GM23338 (cell line): ENCODE measurements at regions not wholly inside any gene's neighbourhood (a gene's known extent, or its start where the extent isn't known, plus 50 kb on each side); places are given as distances from the start of the nearest gene placed in this dataset.

Experiments used
- ATAC-seq: fragments of 200-7000 bp; cut with Tn5 transposase; 3 replicates; pipeline ENCODE4 v1.9.1; 2020
- DNase-seq: peaks from one replicate; pipeline ENCODE4 v3.0.0-alpha.2; 2015; ENCODE audit warnings: low spot score
- H2AFZ ChIP-seq: fragments of 200-600 bp; sonication (generic); 2 replicates; pipeline ENCODE4 v1.8.0; 2016; ENCODE audit warnings: antibody characterized with exemption, mild to moderate bottlenecking, moderate library complexity
- H3F3A ChIP-seq: fragments of 200-600 bp; sonication (generic); replicated peaks from 2 replicates; pipeline ENCODE4 v1.8.0; 2017; ENCODE audit warnings: antibody characterized with exemption, mixed run types, low read depth
- H3K27ac ChIP-seq: fragments of 200-600 bp; sonication (generic); 2 replicates; pipeline ENCODE4 v1.6.1; 2016; ENCODE audit warnings: low read depth
- H3K27me3 ChIP-seq: fragments of 200-600 bp; sonication (generic); 2 replicates; pipeline ENCODE4 v1.8.0; 2016; ENCODE audit warnings: mild to moderate bottlenecking, mixed run types, moderate library complexity; ENCODE audit not compliant: insufficient read depth
- H3K36me3 ChIP-seq: fragments of 200-600 bp; sonication (generic); 2 replicates; pipeline ENCODE4 v1.8.0; 2016; ENCODE audit warnings: mild to moderate bottlenecking; ENCODE audit not compliant: insufficient read depth
- H3K4me1 ChIP-seq: fragments of 200-600 bp; sonication (generic); 2 replicates; pipeline ENCODE4 v1.8.0; 2016; ENCODE audit warnings: mild to moderate bottlenecking, moderate library complexity; ENCODE audit not compliant: insufficient read depth
- H3K4me2 ChIP-seq: fragments of 200-600 bp; sonication (generic); 2 replicates; pipeline ENCODE4 v1.7.1; 2017; ENCODE audit warnings: mixed run types
- H3K4me3 ChIP-seq: fragments of 200-600 bp; sonication (generic); 2 replicates; pipeline ENCODE4 v1.6.1; 2016; ENCODE audit warnings: mixed run types
- H3K79me2 ChIP-seq: fragments of 200-600 bp; sonication (generic); replicated peaks from 2 replicates; pipeline ENCODE4 v1.8.0; 2017; ENCODE audit warnings: mild to moderate bottlenecking; ENCODE audit not compliant: insufficient read depth
- H3K9me2 ChIP-seq: fragments of 200-600 bp; sonication (generic); 2 replicates; pipeline ENCODE4 v1.8.0; 2017; ENCODE audit not compliant: insufficient read depth
- H4K20me1 ChIP-seq: fragments of 200-600 bp; sonication (generic); replicated peaks from 2 replicates; pipeline ENCODE4 v1.8.0; 2017; ENCODE audit warnings: mild to moderate bottlenecking; ENCODE audit not compliant: insufficient read depth
- H3K27ac Mint-ChIP-seq: 2 replicates; pipeline ENCODE4 v1.8.0; 2020; ENCODE audit warnings: inconsistent platforms, mild to moderate bottlenecking, moderate library complexity, mixed read lengths
- H3K27me3 Mint-ChIP-seq: 3 replicates; pipeline ENCODE4 v1.8.0; 2022; ENCODE audit warnings: low read depth, mild to moderate bottlenecking, moderate library complexity, mixed read lengths, inconsistent platforms; ENCODE audit not compliant: insufficient read depth, poor library complexity
- H3K36me3 Mint-ChIP-seq: 3 replicates; pipeline ENCODE4 v1.8.0; 2021; ENCODE audit warnings: low read depth, mild to moderate bottlenecking, inconsistent platforms, moderate library complexity, mixed read lengths
- H3K4me1 Mint-ChIP-seq: 3 replicates; pipeline ENCODE4 v1.8.0; 2020; ENCODE audit warnings: mild to moderate bottlenecking, inconsistent platforms, mixed read lengths
- H3K4me3 Mint-ChIP-seq: 3 replicates; pipeline ENCODE4 v1.8.0; 2021; ENCODE audit warnings: moderate library complexity, mild to moderate bottlenecking, inconsistent platforms, mixed read lengths
- H3K9me3 Mint-ChIP-seq: 3 replicates; pipeline ENCODE4 v1.8.0; 2020; ENCODE audit warnings: moderate library complexity, mild to moderate bottlenecking, inconsistent platforms, mixed read lengths
- EZH2 ChIP-seq: fragments of 200-600 bp; sonication (generic); IDR thresholded peaks from one replicate; pipeline ENCODE4 v1.8.0; 2017; ENCODE audit warnings: antibody characterized with exemption, mild to moderate bottlenecking, low read depth; ENCODE audit not compliant: unreplicated experiment
- EZH2phosphoT487 ChIP-seq: fragments of 200-600 bp; sonication (generic); IDR thresholded peaks from one replicate; pipeline ENCODE4 v1.8.1; 2018; ENCODE audit warnings: antibody characterized with exemption; ENCODE audit not compliant: unreplicated experiment
- JUNB ChIP-seq: IDR thresholded peaks from one replicate; pipeline ENCODE4 v1.6.1; 2016; ENCODE audit warnings: antibody characterized with exemption; ENCODE audit not compliant: unreplicated experiment
- NANOG ChIP-seq: IDR thresholded peaks from 2 replicates; pipeline ENCODE4 v1.6.1; 2016; ENCODE audit warnings: antibody characterized with exemption, borderline replicate concordance
- ZNF114 ChIP-seq: fragments of 250-450 bp; sonication (Bioruptor Pico); IDR thresholded peaks from 2 replicates; pipeline ENCODE4 v1.5.0; 2020; ENCODE audit warnings: mild to moderate bottlenecking, moderate library complexity
- TF ChIP-seq, protein P1 (sequence below), 2 experiments: fragments of 200-600 bp in 1 of 2; sonication (generic) in 1 of 2; conservative IDR thresholded peaks; 2 replicates each; pipeline versions ENCODE4 v1.5.1 to v1.6.1; 2016 to 2017; ENCODE audit warnings: antibody characterized with exemption in 2 of 2, low read depth in 2 of 2, mild to moderate bottlenecking in 2 of 2, moderate library complexity in 1 of 2
- TF ChIP-seq, protein P2 (sequence below): IDR thresholded peaks from one replicate; pipeline ENCODE4 v1.6.1; 2018; ENCODE audit warnings: antibody characterized with exemption; ENCODE audit not compliant: unreplicated experiment
- TF ChIP-seq, protein P3 (sequence below): IDR thresholded peaks from 2 replicates; pipeline ENCODE4 v1.6.1; 2016; ENCODE audit warnings: antibody characterized with exemption

DNA sequence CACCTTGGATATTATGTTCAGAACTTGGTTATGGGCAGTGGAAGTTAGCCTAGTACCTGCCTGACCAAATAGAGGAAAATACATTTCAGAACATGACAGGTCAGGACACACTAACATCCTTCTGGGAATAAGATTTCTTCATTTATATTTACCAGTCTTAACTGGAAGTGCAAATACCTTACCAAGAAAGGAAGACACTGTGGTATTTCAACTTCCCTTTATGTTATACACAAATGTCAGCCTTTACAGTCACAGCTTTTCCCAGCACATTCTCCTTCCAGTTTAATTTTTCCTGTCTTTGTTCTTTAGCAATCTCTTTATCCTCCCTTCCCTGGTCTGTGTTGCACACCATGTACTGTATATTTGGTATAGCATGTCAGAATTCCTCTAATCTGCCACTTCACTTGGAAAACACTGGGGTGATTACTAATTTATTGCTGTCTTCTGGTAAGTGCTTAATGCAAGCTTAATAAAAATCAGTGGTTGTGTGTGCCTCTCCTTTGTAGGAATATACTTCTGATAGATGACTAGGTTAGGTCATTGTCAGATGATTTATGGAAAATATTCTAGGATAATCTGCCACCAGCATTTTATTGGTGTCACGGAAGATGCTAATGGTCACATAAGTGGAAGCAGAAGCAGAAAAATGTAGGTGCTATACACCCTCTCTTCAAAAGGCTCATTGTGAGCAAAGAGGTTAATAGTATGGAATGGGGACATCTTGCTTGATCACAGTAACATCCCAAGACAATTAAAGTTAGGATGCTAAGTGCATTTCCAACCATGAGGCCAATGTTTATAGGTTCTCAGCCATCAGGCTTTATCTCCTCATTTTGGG, 124.3 kb upstream of the STARD13 start:
- Mint-ChIP-seq H3K9me3 (no peaks in the 10 kb centered on the region), H3K27ac (no peak overlapping the region), H3K4me3 (no peak overlapping the region), H3K36me3 (no peaks in the 10 kb centered on the region), H3K4me1 (peaks cover 12% of the 10 kb centered on the region), H3K27me3 (no peaks in the 10 kb centered on the region)
- TF ChIP-seq, protein P1, sequence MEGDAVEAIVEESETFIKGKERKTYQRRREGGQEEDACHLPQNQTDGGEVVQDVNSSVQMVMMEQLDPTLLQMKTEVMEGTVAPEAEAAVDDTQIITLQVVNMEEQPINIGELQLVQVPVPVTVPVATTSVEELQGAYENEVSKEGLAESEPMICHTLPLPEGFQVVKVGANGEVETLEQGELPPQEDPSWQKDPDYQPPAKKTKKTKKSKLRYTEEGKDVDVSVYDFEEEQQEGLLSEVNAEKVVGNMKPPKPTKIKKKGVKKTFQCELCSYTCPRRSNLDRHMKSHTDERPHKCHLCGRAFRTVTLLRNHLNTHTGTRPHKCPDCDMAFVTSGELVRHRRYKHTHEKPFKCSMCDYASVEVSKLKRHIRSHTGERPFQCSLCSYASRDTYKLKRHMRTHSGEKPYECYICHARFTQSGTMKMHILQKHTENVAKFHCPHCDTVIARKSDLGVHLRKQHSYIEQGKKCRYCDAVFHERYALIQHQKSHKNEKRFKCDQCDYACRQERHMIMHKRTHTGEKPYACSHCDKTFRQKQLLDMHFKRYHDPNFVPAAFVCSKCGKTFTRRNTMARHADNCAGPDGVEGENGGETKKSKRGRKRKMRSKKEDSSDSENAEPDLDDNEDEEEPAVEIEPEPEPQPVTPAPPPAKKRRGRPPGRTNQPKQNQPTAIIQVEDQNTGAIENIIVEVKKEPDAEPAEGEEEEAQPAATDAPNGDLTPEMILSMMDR (conservative IDR thresholded peaks at IDR 0.05; ENCODE audit: low read depth in 2 of 2) = no peak
- TF ChIP-seq, protein P2, sequence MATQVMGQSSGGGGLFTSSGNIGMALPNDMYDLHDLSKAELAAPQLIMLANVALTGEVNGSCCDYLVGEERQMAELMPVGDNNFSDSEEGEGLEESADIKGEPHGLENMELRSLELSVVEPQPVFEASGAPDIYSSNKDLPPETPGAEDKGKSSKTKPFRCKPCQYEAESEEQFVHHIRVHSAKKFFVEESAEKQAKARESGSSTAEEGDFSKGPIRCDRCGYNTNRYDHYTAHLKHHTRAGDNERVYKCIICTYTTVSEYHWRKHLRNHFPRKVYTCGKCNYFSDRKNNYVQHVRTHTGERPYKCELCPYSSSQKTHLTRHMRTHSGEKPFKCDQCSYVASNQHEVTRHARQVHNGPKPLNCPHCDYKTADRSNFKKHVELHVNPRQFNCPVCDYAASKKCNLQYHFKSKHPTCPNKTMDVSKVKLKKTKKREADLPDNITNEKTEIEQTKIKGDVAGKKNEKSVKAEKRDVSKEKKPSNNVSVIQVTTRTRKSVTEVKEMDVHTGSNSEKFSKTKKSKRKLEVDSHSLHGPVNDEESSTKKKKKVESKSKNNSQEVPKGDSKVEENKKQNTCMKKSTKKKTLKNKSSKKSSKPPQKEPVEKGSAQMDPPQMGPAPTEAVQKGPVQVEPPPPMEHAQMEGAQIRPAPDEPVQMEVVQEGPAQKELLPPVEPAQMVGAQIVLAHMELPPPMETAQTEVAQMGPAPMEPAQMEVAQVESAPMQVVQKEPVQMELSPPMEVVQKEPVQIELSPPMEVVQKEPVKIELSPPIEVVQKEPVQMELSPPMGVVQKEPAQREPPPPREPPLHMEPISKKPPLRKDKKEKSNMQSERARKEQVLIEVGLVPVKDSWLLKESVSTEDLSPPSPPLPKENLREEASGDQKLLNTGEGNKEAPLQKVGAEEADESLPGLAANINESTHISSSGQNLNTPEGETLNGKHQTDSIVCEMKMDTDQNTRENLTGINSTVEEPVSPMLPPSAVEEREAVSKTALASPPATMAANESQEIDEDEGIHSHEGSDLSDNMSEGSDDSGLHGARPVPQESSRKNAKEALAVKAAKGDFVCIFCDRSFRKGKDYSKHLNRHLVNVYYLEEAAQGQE = no peak
- no peak for TF ChIP-seq EZH2
- no peak for TF ChIP-seq NANOG
- no peak overlapping the region for H3K4me3 ChIP-seq
- no peak for DNase-seq
- H4K20me1 ChIP-seq = no peaks in the 10 kb centered on the region
- 0 out of 2 replicates have a peak, but pooled peaks cover 11% of the 10 kb centered on the region for H3K4me1 ChIP-seq
- no peak overlapping the region for H2AFZ ChIP-seq
- H3K4me2 ChIP-seq = no peak overlapping the region
- no peaks in the 10 kb centered on the region for H3F3A ChIP-seq
- H3K79me2 ChIP-seq = no peaks in the 10 kb centered on the region
- H3K36me3 ChIP-seq = no peaks in the 10 kb centered on the region
- ATAC-seq = no peak
- H3K27me3 ChIP-seq = no peaks in the 10 kb centered on the region
- no peak overlapping the region for H3K27ac ChIP-seq
- H3K9me2 ChIP-seq = no peaks in the 10 kb centered on the region

DNA sequence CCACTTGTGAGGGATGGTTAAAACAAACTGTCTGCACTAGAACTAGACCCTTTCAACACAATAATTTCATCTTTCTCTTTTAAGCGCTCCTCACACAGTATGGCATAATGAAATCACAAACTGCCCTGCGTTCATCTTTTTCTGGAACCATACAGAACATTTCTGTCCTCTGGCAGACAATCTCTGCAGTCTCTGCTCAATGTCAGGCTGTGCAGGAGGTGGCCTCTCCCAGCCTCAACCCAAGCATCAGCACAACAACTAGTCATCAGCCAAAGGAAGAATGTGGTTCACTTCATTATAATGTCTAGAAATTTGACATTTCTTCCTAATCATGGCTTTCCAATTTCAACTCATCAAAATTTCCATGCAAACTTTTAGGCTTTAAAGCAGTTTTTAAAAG, 125.1 kb upstream of the STARD13 start:
- H3K27me3 ChIP-seq = no peaks in the 10 kb centered on the region
- DNase-seq (no peak), ATAC-seq (no peak)
- H3K27ac ChIP-seq = no peak overlapping the region
- no peaks in the 10 kb centered on the region for H3K9me3 Mint-ChIP-seq
- H3K4me1 Mint-ChIP-seq = peaks cover 12% of the 10 kb centered on the region
- no peak overlapping the region for H3K4me3 ChIP-seq
- no peaks in the 10 kb centered on the region for H4K20me1 ChIP-seq
- H3K36me3 Mint-ChIP-seq = no peaks in the 10 kb centered on the region
- no peaks in the 10 kb centered on the region for H3K79me2 ChIP-seq
- H3K4me1 ChIP-seq = 0 out of 2 replicates have a peak, but pooled peaks cover 11% of the 10 kb centered on the region
- H3K4me2 ChIP-seq = no peak overlapping the region
- 0 out of 2 replicates have a peak overlapping the region, but pooled peaks have one; percentile 7 for H2AFZ ChIP-seq
- no peaks in the 10 kb centered on the region for H3F3A ChIP-seq
- no peaks in the 10 kb centered on the region for H3K9me2 ChIP-seq
- no peak overlapping the region for H3K27ac Mint-ChIP-seq
- TF ChIP-seq EZH2phosphoT487 (no peak), NANOG (no peak), JUNB (no peak), ZNF114 (CRISPR knock-in tag) (no peak)
- TF ChIP-seq, protein P2 = no peak
- TF ChIP-seq, protein P3, sequence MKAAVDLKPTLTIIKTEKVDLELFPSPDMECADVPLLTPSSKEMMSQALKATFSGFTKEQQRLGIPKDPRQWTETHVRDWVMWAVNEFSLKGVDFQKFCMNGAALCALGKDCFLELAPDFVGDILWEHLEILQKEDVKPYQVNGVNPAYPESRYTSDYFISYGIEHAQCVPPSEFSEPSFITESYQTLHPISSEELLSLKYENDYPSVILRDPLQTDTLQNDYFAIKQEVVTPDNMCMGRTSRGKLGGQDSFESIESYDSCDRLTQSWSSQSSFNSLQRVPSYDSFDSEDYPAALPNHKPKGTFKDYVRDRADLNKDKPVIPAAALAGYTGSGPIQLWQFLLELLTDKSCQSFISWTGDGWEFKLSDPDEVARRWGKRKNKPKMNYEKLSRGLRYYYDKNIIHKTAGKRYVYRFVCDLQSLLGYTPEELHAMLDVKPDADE = no peak
- no peaks in the 10 kb centered on the region for H3K36me3 ChIP-seq
- H3K4me3 Mint-ChIP-seq = no peak overlapping the region
- no peaks in the 10 kb centered on the region for H3K27me3 Mint-ChIP-seq
